HK-2 (cell line): ENCODE measurements at regions not wholly inside any gene's neighbourhood (a gene's known extent, or its start where the extent isn't known, plus 50 kb on each side); places are given as distances from the start of the nearest gene placed in this dataset.
"Not testable (repeated sequence)": the region's sequence is repeated elsewhere in the genome, so short reads cannot be mapped to it uniquely, and the experiment has no call there.

ENCODE experiments used
- DNase-seq: peaks from one replicate; pipeline ENCODE4 v3.0.0-alpha.2; 2018; ENCODE audit not compliant: unreplicated experiment

GRCh38 chr3:63096248-63097058, 181.7 kb upstream of the SYNPR start:
- no peak for DNase-seq

- DNase-seq, result no peak
Observed at GRCh38 chr3:63097396-63097795, 180.7 kb upstream of the SYNPR start.

- no peak for DNase-seq
Observed at GRCh38 chr3:63116922-63117321, 161.2 kb upstream of the SYNPR start.

- no peak for DNase-seq
Observed at GRCh38 chr3:63124090-63124489, 154.0 kb upstream of the SYNPR start.

GRCh38 chr3:63126530-63126929, 151.6 kb upstream of the SYNPR start:
- DNase-seq, result no peak

GRCh38 chr3:63128380-63128779, 149.7 kb upstream of the SYNPR start:
- no peak for DNase-seq

- DNase-seq, result no peak
Observed at GRCh38 chr3:63130625-63131024, 147.5 kb upstream of the SYNPR start.

GRCh38 chr3:63132461-63133250, 145.5 kb upstream of the SYNPR start:
- no peak for DNase-seq

- DNase-seq, result no peak
Observed at GRCh38 chr3:63135367-63135766, 142.7 kb upstream of the SYNPR start.

GRCh38 chr3:63136249-63136648, 141.9 kb upstream of the SYNPR start:
- not testable (repeated sequence) for DNase-seq

GRCh38 chr3:63142681-63143080, 135.4 kb upstream of the SYNPR start:
- no peak for DNase-seq

- no peak for DNase-seq
Observed at GRCh38 chr3:63146154-63146553, 132.0 kb upstream of the SYNPR start.

- no peak for DNase-seq
Observed at GRCh38 chr3:63150880-63151279, 127.2 kb upstream of the SYNPR start.

GRCh38 chr3:63151897-63152296, 126.2 kb upstream of the SYNPR start:
- DNase-seq, result no peak

GRCh38 chr3:63159764-63160163, 118.3 kb upstream of the SYNPR start:
- DNase-seq, result no peak

GRCh38 chr3:63167113-63167512, 111.0 kb upstream of the SYNPR start:
- no peak for DNase-seq

- no peak for DNase-seq
Observed at GRCh38 chr3:63168179-63168578, 109.9 kb upstream of the SYNPR start.

- DNase-seq, result no peak
Observed at GRCh38 chr3:63179862-63180522, 98.1 kb upstream of the SYNPR start.

- DNase-seq, result no peak
Observed at GRCh38 chr3:63192248-63192647, 85.9 kb upstream of the SYNPR start.

GRCh38 chr3:63193647-63194046, 84.5 kb upstream of the SYNPR start:
- no peak for DNase-seq

GRCh38 chr3:63199606-63200005, 78.5 kb upstream of the SYNPR start:
- no peak for DNase-seq

GRCh38 chr3:63202529-63202928, 75.6 kb upstream of the SYNPR start:
- no peak for DNase-seq
